IMR-90 (cell line): ENCODE measurements at regions not wholly inside any gene's neighbourhood (a gene's known extent, or its start where the extent isn't known, plus 50 kb on each side); places are given as distances from the start of the nearest gene placed in this dataset.

Experiments
- ATAC-seq: fragments of 200-7000 bp; cut with Tn5 transposase; 2 replicates; pipeline ENCODE4 v1.9.1; 2020; ENCODE audit warnings: low read depth, mild to moderate bottlenecking, moderate library complexity
- BruUV-seq: library from RNA; stranded (reverse); fragments of 400-500 nt; replicated peaks from 2 replicates; lab custom pipeline; 2021; lab: Mats Ljungman, UMichigan
- CTCF ChIA-PET: fragments of 300-600 bp; formaldehyde crosslinking; extraction: SDS; loops from one replicate; lab custom pipeline; 2021; ENCODE audit warnings: antibody characterized with exemption; lab: Yijun Ruan, JAX
- POLR2A ChIA-PET: fragments of 300-600 bp; sonication (Branson Sonifier 250); formaldehyde crosslinking; loops from one replicate; lab custom pipeline; 2022; ENCODE audit warnings: antibody characterized with exemption; ENCODE audit not compliant: unreplicated experiment; lab: Charles Lee
- DNase-seq: peaks from one replicate; pipeline ENCODE4 v3.0.0; 2013
- H2AFZ ChIP-seq: replicated peaks from 2 replicates; pipeline ENCODE3; 2013; ENCODE audit warnings: low read length, mild to moderate bottlenecking; ENCODE audit not compliant: poor library complexity
- H2AK5ac ChIP-seq: 2 replicates; pipeline ENCODE4 v1.6.1; 2013; ENCODE audit warnings: low read depth, low read length, inconsistent platforms
- H2AK9ac ChIP-seq: replicated peaks from 2 replicates; pipeline ENCODE3; 2013; ENCODE audit warnings: mild to moderate bottlenecking, low read depth, low read length, moderate library complexity; ENCODE audit not compliant: poor library complexity
- H2BK120ac ChIP-seq: 2 replicates; pipeline ENCODE4 v1.6.1; 2013; ENCODE audit warnings: low read depth, low read length, inconsistent platforms
- H2BK15ac ChIP-seq: 3 replicates; pipeline ENCODE4 v1.6.1; 2013; ENCODE audit warnings: low read depth, low read length, inconsistent platforms
- H2BK20ac ChIP-seq: 2 replicates; pipeline ENCODE4 v1.6.1; 2013; ENCODE audit warnings: low read depth, mild to moderate bottlenecking, inconsistent platforms, low read length, moderate library complexity
- H2BK5ac ChIP-seq: 2 replicates; pipeline ENCODE4 v1.6.1; 2013; ENCODE audit warnings: mild to moderate bottlenecking, low read depth, low read length, inconsistent platforms; ENCODE audit not compliant: poor library complexity, severe bottlenecking
- H3K14ac ChIP-seq: replicated peaks from 2 replicates; pipeline ENCODE4 v1.6.1; 2013; ENCODE audit warnings: low read depth, low read length, inconsistent platforms
- H3K18ac ChIP-seq: 2 replicates; pipeline ENCODE4 v1.6.1; 2013; ENCODE audit warnings: low read depth, low read length, control low read depth
- H3K23ac ChIP-seq: 2 replicates; pipeline ENCODE4 v1.6.1; 2013; ENCODE audit warnings: low read depth, low read length, inconsistent platforms
- H3K27ac ChIP-seq: 2 replicates; pipeline ENCODE4 v1.5.1; 2013; ENCODE audit warnings: mild to moderate bottlenecking, control low read depth, low read length; ENCODE audit not compliant: insufficient read depth
- H3K27me3 ChIP-seq: 2 replicates; pipeline ENCODE4 v1.6.1; 2013; ENCODE audit warnings: low read length; ENCODE audit not compliant: control insufficient read depth, insufficient read depth
- H3K36me3 ChIP-seq: 2 replicates; pipeline ENCODE4 v1.6.1; 2013; ENCODE audit warnings: low read length, mixed read lengths; ENCODE audit not compliant: control insufficient read depth, insufficient read depth
- H3K4ac ChIP-seq: 2 replicates; pipeline ENCODE4 v1.6.1; 2013; ENCODE audit warnings: low read depth, low read length, inconsistent platforms
- H3K4me1 ChIP-seq: 2 replicates; pipeline ENCODE4 v1.6.1; 2013; ENCODE audit warnings: low read length, mixed read lengths; ENCODE audit not compliant: control insufficient read depth, insufficient read depth
- H3K4me2 ChIP-seq: 2 replicates; pipeline ENCODE4 v1.6.1; 2013; ENCODE audit warnings: low read depth, mild to moderate bottlenecking, control low read depth, low read length, moderate library complexity
- H3K4me3 ChIP-seq: 2 replicates; pipeline ENCODE4 v1.5.1; 2013; ENCODE audit warnings: low read depth, mild to moderate bottlenecking, control low read depth, low read length, moderate library complexity; ENCODE audit not compliant: insufficient read depth
- H3K56ac ChIP-seq: 2 replicates; pipeline ENCODE4 v1.6.1; 2013; ENCODE audit warnings: low read length, inconsistent platforms; ENCODE audit not compliant: insufficient read depth; ENCODE audit errors: extremely low read depth
- H3K79me1 ChIP-seq, 2 experiments: 2 replicates each; pipeline ENCODE4 v1.6.1; 2013; ENCODE audit warnings: low read length in 2 of 2, inconsistent platforms in 1 of 2, low read depth in 1 of 2
- H3K9ac ChIP-seq: 2 replicates; pipeline ENCODE4 v1.6.1; 2013; ENCODE audit warnings: low read depth, low read length, control low read depth
- H3K9me1 ChIP-seq: 2 replicates; pipeline ENCODE4 v1.6.1; 2013; ENCODE audit warnings: low read length, inconsistent platforms; ENCODE audit not compliant: insufficient read depth
- H3K9me3 ChIP-seq: 2 replicates; pipeline ENCODE4 v1.6.1; 2013; ENCODE audit warnings: low read length; ENCODE audit not compliant: control insufficient read depth, insufficient read depth
- H4K20me1 ChIP-seq: 2 replicates; pipeline ENCODE4 v1.6.1; 2013; ENCODE audit warnings: low read length, inconsistent platforms; ENCODE audit not compliant: insufficient read depth
- H4K5ac ChIP-seq: 2 replicates; pipeline ENCODE4 v1.6.1; 2013; ENCODE audit warnings: mild to moderate bottlenecking, low read depth, low read length, control low read depth
- H4K8ac ChIP-seq, 2 experiments: 2 replicates each; pipeline ENCODE4 v1.6.1; 2013; ENCODE audit warnings: low read depth in 2 of 2, low read length in 2 of 2, control low read depth in 1 of 2, inconsistent platforms in 1 of 2
- H4K91ac ChIP-seq: 2 replicates; pipeline ENCODE4 v1.6.1; 2013; ENCODE audit warnings: low read depth, low read length, inconsistent platforms; ENCODE audit not compliant: insufficient read depth
- CTCF ChIP-seq: conservative IDR thresholded peaks from 2 replicates; pipeline ENCODE4 v1.5.1; 2012; ENCODE audit warnings: mild to moderate bottlenecking, low read depth, low read length, improper control_type of control experiment
- MAFK ChIP-seq: IDR thresholded peaks from 2 replicates; pipeline ENCODE4 v1.6.1; 2012; ENCODE audit warnings: low read depth, low read length, improper control_type of control experiment
- NFE2L2 ChIP-seq: fragments of 150-350 bp; IDR thresholded peaks from 2 replicates; pipeline ENCODE4 v1.6.1; 2016; ENCODE audit warnings: low read depth, mild to moderate bottlenecking, low read length
- WGBS, 2 experiments: methylation state at CpG; one replicate each; pipeline versions ENCODE4 v1.1.5 to v1.1.7; 2013; ENCODE audit warnings: missing lambda C conversion rate in 2 of 2; ENCODE audit not compliant: insufficient read length in 1 of 2; ENCODE audit errors: extremely low coverage in 2 of 2; 5-methylcytosine and 5-hydroxymethylcytosine counted together
- dilution Hi-C: fragments of 300-500 bp; cut with HindIII; formaldehyde crosslinking; loops from one replicate; pipeline ENCODE4 v1.14.3; 2018; ENCODE audit warnings: low sequenced_read_pairs; ENCODE audit not compliant: unreplicated experiment
- in situ Hi-C: fragments of 300-500 bp; cut with MboI; formaldehyde crosslinking; loops from 3 replicates; pipeline ENCODE4 v1.14.3; 2019; ENCODE audit warnings: low sequenced_read_pairs, inconsistent platforms, mixed read lengths
- intact Hi-C: fragments of 100-400 bp; cut with micrococcal nuclease; formaldehyde crosslinking; loops from 2 replicates; pipeline ENCODE4 v1.10.0; 2022

GRCh38 chr6:68040312-68040778, 594.7 kb upstream of the ADGRB3 start:
- no peaks in the 10 kb centered on the region for H3K9me1 ChIP-seq
- no peak overlapping the region for H2BK20ac ChIP-seq
- TF ChIP-seq CTCF (no peak), NFE2L2 (no peak), MAFK (no peak)
- ATAC-seq (no peak), DNase-seq (no peak)
- no peak overlapping the region for H3K18ac ChIP-seq
- no peaks in the 10 kb centered on the region for H3K27me3 ChIP-seq
- no peak overlapping the region for H2BK5ac ChIP-seq
- H4K5ac ChIP-seq, result no peak overlapping the region
- H2AK5ac ChIP-seq, result no peak overlapping the region
- no peak overlapping the region for H3K4me3 ChIP-seq
- no peak overlapping the region for H3K14ac ChIP-seq
- H2AFZ ChIP-seq, result no peak overlapping the region
- in situ Hi-C loops, result no loop called here
- H3K79me1 ChIP-seq, result no peaks in the 10 kb centered on the region
- 41% methylated on average over 8 of the region's 13 CpGs; no CpG with 5 or more reads in 1 of the 2 experiments for WGBS, 2 experiments
- H3K36me3 ChIP-seq, result no peaks in the 10 kb centered on the region
- no peaks in the 10 kb centered on the region for H3K4me1 ChIP-seq
- no peak overlapping the region for H3K9ac ChIP-seq
- H2BK120ac ChIP-seq, result no peak overlapping the region
- CTCF ChIA-PET, result no interaction called here
- POLR2A ChIA-PET, result no interaction called here
- no TSS peak for BruUV-seq
- H3K23ac ChIP-seq, result no peak overlapping the region
- H3K56ac ChIP-seq, result no peak overlapping the region
- H4K20me1 ChIP-seq, result no peaks in the 10 kb centered on the region
- H4K91ac ChIP-seq, result no peak overlapping the region
- H3K4ac ChIP-seq, result no peak overlapping the region
- H3K27ac ChIP-seq, result no peak overlapping the region
- H3K9me3 ChIP-seq, result peaks cover 4% of the 10 kb centered on the region
- no peak overlapping the region for H4K8ac ChIP-seq
- no peak overlapping the region for H3K4me2 ChIP-seq
- no peak overlapping the region for H2BK15ac ChIP-seq
- H2AK9ac ChIP-seq, result no peak overlapping the region
- intact Hi-C loops, result no loop called here
- dilution Hi-C loops, result no loop called here
